K562 (cell line): ENCODE measurements at regions not wholly inside any gene's neighbourhood (a gene's known extent, or its start where the extent isn't known, plus 50 kb on each side); places are given as distances from the start of the nearest gene placed in this dataset.

Experiments used
- ATAC-seq: fragments of 200-7000 bp; cut with Tn5 transposase; 3 replicates; pipeline ENCODE4 v1.9.1; 2020; ENCODE audit warnings: moderate library complexity
- BruUV-seq: library from RNA; stranded (reverse); fragments of 400-500 nt; replicated peaks from 2 replicates; lab custom pipeline; 2021; lab: Mats Ljungman, UMichigan
- CTCF ChIA-PET: fragments of 300-600 bp; formaldehyde crosslinking; extraction: SDS; loops from one replicate; lab custom pipeline; 2021; ENCODE audit warnings: low intra/inter-chr PET ratio; lab: Yijun Ruan, JAX
- POLR2A ChIA-PET: fragments of 300-600, 350-650 bp; sonication (Branson Sonifier 250); formaldehyde crosslinking; extraction: SDS; loops from one replicate; lab custom pipeline; 2021; ENCODE audit warnings: antibody characterized with exemption, inconsistent platforms; lab: Yijun Ruan, JAX
- DNase-seq, 4 experiments: peaks; one replicate each; pipeline versions ENCODE4 v3.0.0 to v3.0.0-alpha.2; 2011 to 2018; ENCODE audit warnings: low spot score in 3 of 4, mixed read lengths in 3 of 4; ENCODE audit errors: extremely low read depth in 1 of 4
- FAIRE-seq: peaks from 2 replicates; lab custom pipeline; 2011; peaks lifted over from hg19 to GRCh38; lab: Jason Lieb, UNC
- H2AFZ ChIP-seq: 2 replicates; pipeline ENCODE4 v1.6.0; 2011; ENCODE audit warnings: low read depth, low read length, control low read depth, inconsistent platforms
- H3K27ac ChIP-seq: fragments of 200-600 bp; 3 replicates; pipeline ENCODE4 v1.8.0; 2011; ENCODE audit warnings: low read depth, mild to moderate bottlenecking, control low read depth, inconsistent platforms, low read length, moderate library complexity, mixed read lengths; ENCODE audit errors: extremely low read depth
- H3K27me3 ChIP-seq, 2 experiments: fragments of 300-600 bp in 1 of 2; 2 replicates in 1 of 2; 3 replicates in 1 of 2; pipeline versions ENCODE4 v1.6.0 to v1.8.0; 2011; ENCODE audit warnings: inconsistent platforms in 2 of 2, low read length in 2 of 2, mild to moderate bottlenecking in 1 of 2, mixed read lengths in 1 of 2, moderate library complexity in 1 of 2; ENCODE audit not compliant: control insufficient read depth in 2 of 2, insufficient read depth in 2 of 2
- H3K36me3 ChIP-seq: fragments of 300-600 bp; 3 replicates; pipeline ENCODE4 v1.8.0; 2011; ENCODE audit warnings: mild to moderate bottlenecking, low read length, inconsistent platforms; ENCODE audit not compliant: control insufficient read depth, insufficient read depth
- H3K4me1 ChIP-seq, 2 experiments: fragments of 200-600 bp in 1 of 2; replicated peaks in 1 of 2; 2 replicates in 1 of 2; 3 replicates in 1 of 2; pipeline versions ENCODE4 v1.5.1 to v1.8.0; 2011; ENCODE audit warnings: inconsistent platforms in 2 of 2, low read length in 2 of 2, mild to moderate bottlenecking in 1 of 2, mixed read lengths in 1 of 2, moderate library complexity in 1 of 2; ENCODE audit not compliant: control insufficient read depth in 2 of 2, insufficient read depth in 2 of 2
- H3K4me2 ChIP-seq: 2 replicates; pipeline ENCODE4 v1.6.1; 2011; ENCODE audit warnings: low read length, control low read depth, inconsistent platforms, mixed read lengths; ENCODE audit not compliant: insufficient read depth
- H3K4me3 ChIP-seq: fragments of 200-600 bp; sonication (generic), shearing (Covaris generic); 2 replicates; pipeline ENCODE4 v1.5.1; 2016; ENCODE audit warnings: control low read depth, inconsistent platforms
- H3K79me2 ChIP-seq: fragments of 200-600 bp; 3 replicates; pipeline ENCODE4 v1.8.0; 2011; ENCODE audit warnings: low read length, inconsistent platforms; ENCODE audit not compliant: control insufficient read depth, insufficient read depth
- H3K9ac ChIP-seq, 2 experiments: 2 replicates each; pipeline versions ENCODE4 v1.6.0 to v1.6.1; 2011; ENCODE audit warnings: low read depth in 2 of 2, low read length in 2 of 2, control low read depth in 1 of 2, inconsistent platforms in 1 of 2, mild to moderate bottlenecking in 1 of 2, mixed read lengths in 1 of 2; ENCODE audit not compliant: insufficient read depth in 1 of 2
- H3K9me1 ChIP-seq: one replicate; pipeline ENCODE4 v1.6.0; 2011; ENCODE audit warnings: inconsistent platforms, mild to moderate bottlenecking, low read length, moderate library complexity; ENCODE audit not compliant: control insufficient read depth, insufficient read depth
- H3K9me3 ChIP-seq: replicated peaks from 2 replicates; pipeline ENCODE4 v1.5.1; 2011; ENCODE audit warnings: low read depth, low read length, inconsistent platforms; ENCODE audit not compliant: control insufficient read depth, insufficient read depth
- H4K20me1 ChIP-seq: replicated peaks from 2 replicates; pipeline ENCODE4 v1.6.1; 2011; ENCODE audit warnings: low read length, inconsistent platforms, mixed read lengths; ENCODE audit not compliant: control insufficient read depth, insufficient read depth
- ETV5 ChIP-seq: sonication (generic); formaldehyde crosslinking; IDR thresholded peaks from 2 replicates; pipeline ENCODE4 v1.4.0; 2020; ENCODE audit warnings: low read depth, mild to moderate bottlenecking, missing genetic modification reagents
- KDM4B ChIP-seq, 2 experiments: fragments of 450-650 bp in 1 of 2; sonication (generic) in 1 of 2; IDR thresholded peaks; 2 replicates each; pipeline ENCODE4 v1.6.1; 2016 to 2017; ENCODE audit warnings: borderline replicate concordance in 2 of 2, antibody characterized with exemption in 1 of 2, low read depth in 1 of 2, mild to moderate bottlenecking in 1 of 2
- MTF1 ChIP-seq: fragments of 250-450 bp; sonication (Bioruptor Pico); IDR thresholded peaks from 2 replicates; pipeline ENCODE4 v1.9.0; 2021; ENCODE audit warnings: moderate library complexity, mild to moderate bottlenecking, inconsistent platforms, borderline replicate concordance
- POLR3G ChIP-seq: IDR thresholded peaks from 2 replicates; pipeline ENCODE4 v1.6.1; 2011; ENCODE audit not compliant: insufficient read length, insufficient replicate concordance; ENCODE audit errors: extremely low read depth
- TAF1 ChIP-seq: IDR thresholded peaks from 2 replicates; pipeline ENCODE4 v1.6.1; 2011; ENCODE audit warnings: mild to moderate bottlenecking, low read length, moderate library complexity; ENCODE audit not compliant: insufficient read depth, control insufficient read depth, severe bottlenecking; ENCODE audit errors: extremely low read depth
- TEAD1 ChIP-seq, 2 experiments: fragments of 450-650 bp in 1 of 2; sonication (generic) in 1 of 2; formaldehyde crosslinking; IDR thresholded peaks; 2 replicates each; pipeline versions ENCODE4 v1.4.0 to v1.8.0; 2020 to 2022; ENCODE audit warnings: mild to moderate bottlenecking in 2 of 2, missing genetic modification reagents in 1 of 2
- ZFX ChIP-seq: sonication (generic); formaldehyde crosslinking; IDR thresholded peaks from 2 replicates; pipeline ENCODE4 v1.8.0; 2022; ENCODE audit warnings: mild to moderate bottlenecking, missing genetic modification reagents, moderate library complexity
- ZNF41 ChIP-seq: fragments of 250-450 bp; sonication (Bioruptor Pico); conservative IDR thresholded peaks from 2 replicates; pipeline ENCODE4 v1.4.0; 2020; ENCODE audit warnings: mild to moderate bottlenecking
- WGBS: fragments of 100-300 bp; shearing (Covaris generic); methylation state at CpG from one replicate; pipeline ENCODE4 v1.1.6; 2016; ENCODE audit warnings: low coverage, mixed read lengths; ENCODE audit not compliant: insufficient coverage; ENCODE audit errors: missing lambda C conversion rate; 5-methylcytosine and 5-hydroxymethylcytosine counted together
- in situ Hi-C: fragments of 300-500 bp; cut with MboI; formaldehyde crosslinking; loops from 4 replicates; pipeline ENCODE4 v1.15.0; 2018; ENCODE audit warnings: inconsistent platforms, mixed read lengths
- intact Hi-C: fragments of 100-400 bp; cut with micrococcal nuclease; formaldehyde crosslinking; loops from 2 replicates; pipeline ENCODE4 v1.14.2; 2022
- TF ChIP-seq, protein P1 (sequence below): sonication (generic); formaldehyde crosslinking; IDR thresholded peaks from 2 replicates; pipeline ENCODE4 v1.8.0; 2022; ENCODE audit warnings: mild to moderate bottlenecking, missing genetic modification reagents
- TF ChIP-seq, protein P2 (sequence below): sonication (generic); formaldehyde crosslinking; IDR thresholded peaks from 2 replicates; pipeline ENCODE4 v1.8.0; 2023; ENCODE audit warnings: mild to moderate bottlenecking, missing genetic modification reagents
- TF ChIP-seq, protein P3 (sequence below): fragments of 450-650 bp; formaldehyde crosslinking; IDR thresholded peaks from 2 replicates; pipeline ENCODE4 v1.4.0; 2022; ENCODE audit warnings: mild to moderate bottlenecking, moderate library complexity
- TF ChIP-seq, protein P4 (sequence below): fragments of 250-450 bp; sonication (Bioruptor Pico); IDR thresholded peaks from 2 replicates; pipeline ENCODE4 v1.4.0; 2020

DNA sequence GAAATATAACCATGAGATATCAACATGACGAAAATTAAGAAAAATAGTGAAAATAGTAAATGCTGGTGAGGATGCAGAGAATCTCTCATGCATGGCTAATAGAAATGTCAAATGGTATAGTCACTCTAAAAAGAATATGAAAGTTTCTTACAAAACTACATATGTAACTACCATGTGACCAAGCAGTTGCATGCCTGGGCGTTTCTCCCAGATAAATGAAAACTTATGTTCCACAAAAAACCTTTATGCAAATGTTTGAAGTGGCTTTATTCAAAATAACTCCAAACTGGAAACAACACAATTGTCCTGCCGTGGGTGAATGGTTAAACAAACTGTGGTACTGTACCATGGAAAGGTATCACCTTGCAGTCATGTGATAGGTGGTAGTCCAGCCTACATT is 112.4 kb downstream of the HDGFL1 start (continued):
- TF ChIP-seq, protein P1, sequence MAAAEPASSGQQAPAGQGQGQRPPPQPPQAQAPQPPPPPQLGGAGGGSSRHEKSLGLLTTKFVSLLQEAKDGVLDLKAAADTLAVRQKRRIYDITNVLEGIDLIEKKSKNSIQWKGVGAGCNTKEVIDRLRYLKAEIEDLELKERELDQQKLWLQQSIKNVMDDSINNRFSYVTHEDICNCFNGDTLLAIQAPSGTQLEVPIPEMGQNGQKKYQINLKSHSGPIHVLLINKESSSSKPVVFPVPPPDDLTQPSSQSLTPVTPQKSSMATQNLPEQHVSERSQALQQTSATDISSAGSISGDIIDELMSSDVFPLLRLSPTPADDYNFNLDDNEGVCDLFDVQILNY (CRISPR knock-in tag): no peak
- TF ChIP-seq KDM4B (IDR thresholded peaks at IDR 0.05; ENCODE audit: borderline replicate concordance in 2 of 2, low read depth in 1 of 2): no peak
- no peak for TF ChIP-seq TAF1
- no peak for TF ChIP-seq ZNF41
- no peak for TF ChIP-seq ETV5 (CRISPR knock-in tag)
- TF ChIP-seq, protein P2, sequence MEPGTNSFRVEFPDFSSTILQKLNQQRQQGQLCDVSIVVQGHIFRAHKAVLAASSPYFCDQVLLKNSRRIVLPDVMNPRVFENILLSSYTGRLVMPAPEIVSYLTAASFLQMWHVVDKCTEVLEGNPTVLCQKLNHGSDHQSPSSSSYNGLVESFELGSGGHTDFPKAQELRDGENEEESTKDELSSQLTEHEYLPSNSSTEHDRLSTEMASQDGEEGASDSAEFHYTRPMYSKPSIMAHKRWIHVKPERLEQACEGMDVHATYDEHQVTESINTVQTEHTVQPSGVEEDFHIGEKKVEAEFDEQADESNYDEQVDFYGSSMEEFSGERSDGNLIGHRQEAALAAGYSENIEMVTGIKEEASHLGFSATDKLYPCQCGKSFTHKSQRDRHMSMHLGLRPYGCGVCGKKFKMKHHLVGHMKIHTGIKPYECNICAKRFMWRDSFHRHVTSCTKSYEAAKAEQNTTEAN (CRISPR knock-in tag): no peak
- no peak for TF ChIP-seq POLR3G
- TF ChIP-seq, protein P3, sequence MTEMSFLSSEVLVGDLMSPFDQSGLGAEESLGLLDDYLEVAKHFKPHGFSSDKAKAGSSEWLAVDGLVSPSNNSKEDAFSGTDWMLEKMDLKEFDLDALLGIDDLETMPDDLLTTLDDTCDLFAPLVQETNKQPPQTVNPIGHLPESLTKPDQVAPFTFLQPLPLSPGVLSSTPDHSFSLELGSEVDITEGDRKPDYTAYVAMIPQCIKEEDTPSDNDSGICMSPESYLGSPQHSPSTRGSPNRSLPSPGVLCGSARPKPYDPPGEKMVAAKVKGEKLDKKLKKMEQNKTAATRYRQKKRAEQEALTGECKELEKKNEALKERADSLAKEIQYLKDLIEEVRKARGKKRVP (CRISPR knock-in tag): no peak

DNA sequence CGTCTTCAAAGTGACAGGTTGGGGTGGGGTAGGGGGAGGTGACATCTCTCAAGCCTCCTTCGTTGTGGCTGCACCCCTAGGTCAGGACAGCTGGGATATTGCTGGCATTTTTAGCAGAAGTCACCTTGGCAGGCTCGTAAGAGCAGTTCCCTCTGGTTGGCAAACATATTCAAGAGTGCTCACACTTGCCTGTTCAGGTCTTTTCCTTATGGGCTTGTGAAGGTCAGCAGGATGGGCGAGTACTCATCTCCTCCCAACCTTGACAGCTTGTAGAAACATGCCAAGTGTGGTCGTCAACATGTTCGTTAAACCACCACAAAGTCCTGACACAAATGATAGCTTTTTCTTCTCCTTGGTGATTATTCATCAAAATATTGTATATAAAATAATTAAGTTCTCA is 113.6 kb downstream of the HDGFL1 start:
- FAIRE-seq (no peak), DNase-seq (no peak), ATAC-seq (no peak)
- intact Hi-C loops: no loop called here
- H3K9me1 ChIP-seq: no peaks in the 10 kb centered on the region
- H3K4me1 ChIP-seq: no peaks in the 10 kb centered on the region
- no TSS peak for BruUV-seq
- H3K4me3 ChIP-seq: no peak overlapping the region
- CTCF ChIA-PET: no interaction called here
- H3K9ac ChIP-seq: no peak overlapping the region
- in situ Hi-C loops: no loop called here
- H3K4me2 ChIP-seq: no peak overlapping the region
- POLR2A ChIA-PET: no interaction called here
- H3K27ac ChIP-seq: no peak overlapping the region
- H3K9me3 ChIP-seq: 0 out of 2 replicates have a peak, but pooled peaks cover 3% of the 10 kb centered on the region
- no peaks in the 10 kb centered on the region for H3K79me2 ChIP-seq
- no peaks in the 10 kb centered on the region for H3K27me3 ChIP-seq
- H3K36me3 ChIP-seq: no peaks in the 10 kb centered on the region
- WGBS: 1% methylated on average over 6 of the region's 6 CpGs
- H4K20me1 ChIP-seq: no peaks in the 10 kb centered on the region
- no peak overlapping the region for H2AFZ ChIP-seq
- no peak for TF ChIP-seq ZFX
- no peak for TF ChIP-seq MTF1 (CRISPR knock-in tag)
- TF ChIP-seq, protein P4, sequence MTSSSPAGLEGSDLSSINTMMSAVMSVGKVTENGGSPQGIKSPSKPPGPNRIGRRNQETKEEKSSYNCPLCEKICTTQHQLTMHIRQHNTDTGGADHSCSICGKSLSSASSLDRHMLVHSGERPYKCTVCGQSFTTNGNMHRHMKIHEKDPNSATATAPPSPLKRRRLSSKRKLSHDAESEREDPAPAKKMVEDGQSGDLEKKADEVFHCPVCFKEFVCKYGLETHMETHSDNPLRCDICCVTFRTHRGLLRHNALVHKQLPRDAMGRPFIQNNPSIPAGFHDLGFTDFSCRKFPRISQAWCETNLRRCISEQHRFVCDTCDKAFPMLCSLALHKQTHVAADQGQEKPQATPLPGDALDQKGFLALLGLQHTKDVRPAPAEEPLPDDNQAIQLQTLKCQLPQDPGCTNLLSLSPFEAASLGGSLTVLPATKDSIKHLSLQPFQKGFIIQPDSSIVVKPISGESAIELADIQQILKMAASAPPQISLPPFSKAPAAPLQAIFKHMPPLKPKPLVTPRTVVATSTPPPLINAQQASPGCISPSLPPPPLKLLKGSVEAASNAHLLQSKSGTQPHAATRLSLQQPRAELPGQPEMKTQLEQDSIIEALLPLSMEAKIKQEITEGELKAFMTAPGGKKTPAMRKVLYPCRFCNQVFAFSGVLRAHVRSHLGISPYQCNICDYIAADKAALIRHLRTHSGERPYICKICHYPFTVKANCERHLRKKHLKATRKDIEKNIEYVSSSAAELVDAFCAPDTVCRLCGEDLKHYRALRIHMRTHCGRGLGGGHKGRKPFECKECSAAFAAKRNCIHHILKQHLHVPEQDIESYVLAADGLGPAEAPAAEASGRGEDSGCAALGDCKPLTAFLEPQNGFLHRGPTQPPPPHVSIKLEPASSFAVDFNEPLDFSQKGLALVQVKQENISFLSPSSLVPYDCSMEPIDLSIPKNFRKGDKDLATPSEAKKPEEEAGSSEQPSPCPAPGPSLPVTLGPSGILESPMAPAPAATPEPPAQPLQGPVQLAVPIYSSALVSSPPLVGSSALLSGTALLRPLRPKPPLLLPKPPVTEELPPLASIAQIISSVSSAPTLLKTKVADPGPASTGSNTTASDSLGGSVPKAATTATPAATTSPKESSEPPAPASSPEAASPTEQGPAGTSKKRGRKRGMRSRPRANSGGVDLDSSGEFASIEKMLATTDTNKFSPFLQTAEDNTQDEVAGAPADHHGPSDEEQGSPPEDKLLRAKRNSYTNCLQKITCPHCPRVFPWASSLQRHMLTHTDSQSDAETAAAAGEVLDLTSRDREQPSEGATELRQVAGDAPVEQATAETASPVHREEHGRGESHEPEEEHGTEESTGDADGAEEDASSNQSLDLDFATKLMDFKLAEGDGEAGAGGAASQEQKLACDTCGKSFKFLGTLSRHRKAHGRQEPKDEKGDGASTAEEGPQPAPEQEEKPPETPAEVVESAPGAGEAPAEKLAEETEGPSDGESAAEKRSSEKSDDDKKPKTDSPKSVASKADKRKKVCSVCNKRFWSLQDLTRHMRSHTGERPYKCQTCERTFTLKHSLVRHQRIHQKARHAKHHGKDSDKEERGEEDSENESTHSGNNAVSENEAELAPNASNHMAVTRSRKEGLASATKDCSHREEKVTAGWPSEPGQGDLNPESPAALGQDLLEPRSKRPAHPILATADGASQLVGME: no peak
- TF ChIP-seq TEAD1 (CRISPR knock-in tag; IDR thresholded peaks at IDR 0.05): no peak
